WTC11 (cell line): ENCODE measurements at regions not wholly inside any gene's neighbourhood (a gene's known extent, or its start where the extent isn't known, plus 50 kb on each side); places are given as distances from the start of the nearest gene placed in this dataset.

Experiments used
- ATAC-seq: fragments of 200-7000 bp; cut with Tn5 transposase; 2 replicates; pipeline ENCODE4 v1.10.0; 2021; ENCODE audit warnings: mild to moderate bottlenecking, moderate library complexity
- CTCF ChIA-PET: fragments of 300-600 bp; sonication (Branson Sonifier 250); formaldehyde crosslinking; loops from one replicate; lab custom pipeline; 2021; ENCODE audit warnings: antibody characterized with exemption; lab: Charles Lee
- POLR2A ChIA-PET: fragments of 350-600 bp; sonication (Branson Sonifier 250); formaldehyde crosslinking; loops from one replicate; lab custom pipeline; 2021; ENCODE audit warnings: antibody characterized with exemption; lab: Charles Lee
- DNase-seq: peaks from one replicate; pipeline ENCODE4 v3.0.0; 2021; ENCODE audit warnings: low spot score
- H3K27ac Mint-ChIP-seq: 2 replicates; pipeline ENCODE4 v1.8.0; 2021; ENCODE audit warnings: mixed read lengths
- H3K27me3 Mint-ChIP-seq: 2 replicates; pipeline ENCODE4 v1.8.0; 2021; ENCODE audit warnings: low read depth, mild to moderate bottlenecking, moderate library complexity, mixed read lengths
- H3K36me3 Mint-ChIP-seq: 2 replicates; pipeline ENCODE4 v1.8.0; 2021; ENCODE audit warnings: mixed read lengths
- H3K4me1 Mint-ChIP-seq: 2 replicates; pipeline ENCODE4 v1.8.0; 2022; ENCODE audit warnings: mixed read lengths
- H3K4me3 Mint-ChIP-seq: 2 replicates; pipeline ENCODE4 v1.8.0; 2021; ENCODE audit warnings: mild to moderate bottlenecking, moderate library complexity, mixed read lengths
- H3K9me3 Mint-ChIP-seq: 2 replicates; pipeline ENCODE4 v1.8.0; 2021; ENCODE audit warnings: mixed read lengths
- ATF1 ChIP-seq: sonication (generic); formaldehyde crosslinking; IDR thresholded peaks from 2 replicates; pipeline ENCODE4 v1.8.1; 2023; ENCODE audit warnings: mild to moderate bottlenecking, moderate library complexity, missing genetic modification reagents
- CREB1 ChIP-seq: sonication (generic); formaldehyde crosslinking; IDR thresholded peaks from 2 replicates; pipeline ENCODE4 v1.8.0; 2023; ENCODE audit warnings: mild to moderate bottlenecking, missing genetic modification reagents
- ELF4 ChIP-seq: sonication (generic); formaldehyde crosslinking; IDR thresholded peaks from 2 replicates; pipeline ENCODE4 v1.8.1; 2022; ENCODE audit warnings: low read depth, mild to moderate bottlenecking, moderate library complexity, missing genetic modification reagents
- EMX1 ChIP-seq: fragments of 250-450 bp; sonication (Bioruptor Pico); IDR thresholded peaks from 2 replicates; pipeline ENCODE4 v1.8.0; 2021; ENCODE audit warnings: mild to moderate bottlenecking
- FOXJ3 ChIP-seq: sonication (generic); formaldehyde crosslinking; IDR thresholded peaks from 2 replicates; pipeline ENCODE4 v1.9.0; 2021; ENCODE audit warnings: missing genetic modification reagents, mild to moderate bottlenecking, borderline replicate concordance
- FOXK1 ChIP-seq: sonication (generic); formaldehyde crosslinking; IDR thresholded peaks from 2 replicates; pipeline ENCODE4 v1.8.0; 2022; ENCODE audit warnings: mild to moderate bottlenecking, moderate library complexity, missing genetic modification reagents
- GABPB1 ChIP-seq: sonication (generic); formaldehyde crosslinking; IDR thresholded peaks from 2 replicates; pipeline ENCODE4 v1.8.1; 2023; ENCODE audit warnings: mild to moderate bottlenecking, missing genetic modification reagents
- HMGA2 ChIP-seq: fragments of 250-450 bp; sonication (Bioruptor Pico); IDR thresholded peaks from 2 replicates; pipeline ENCODE4 v1.4.0; 2021; ENCODE audit warnings: mild to moderate bottlenecking, moderate library complexity
- HMGXB4 ChIP-seq: sonication (generic); formaldehyde crosslinking; IDR thresholded peaks from 2 replicates; pipeline ENCODE4 v1.8.1; 2023; ENCODE audit warnings: mild to moderate bottlenecking, moderate library complexity, missing genetic modification reagents
- IRF2 ChIP-seq: sonication (generic); formaldehyde crosslinking; IDR thresholded peaks from 2 replicates; pipeline ENCODE4 v1.8.0; 2022; ENCODE audit warnings: low read depth, missing genetic modification reagents, borderline replicate concordance
- JAZF1 ChIP-seq: fragments of 250-450 bp; sonication (Bioruptor Pico); IDR thresholded peaks from 2 replicates; pipeline ENCODE4 v1.9.0; 2021; ENCODE audit warnings: moderate library complexity, mild to moderate bottlenecking, inconsistent platforms
- MAX ChIP-seq: sonication (generic); formaldehyde crosslinking; IDR thresholded peaks from 2 replicates; pipeline ENCODE4 v1.8.0; 2022; ENCODE audit warnings: mild to moderate bottlenecking, missing genetic modification reagents
- MLX ChIP-seq: sonication (generic); formaldehyde crosslinking; IDR thresholded peaks from 2 replicates; pipeline ENCODE4 v1.8.1; 2023; ENCODE audit warnings: mild to moderate bottlenecking, missing genetic modification reagents, moderate library complexity
- MYBL2 ChIP-seq: sonication (generic); formaldehyde crosslinking; IDR thresholded peaks from 2 replicates; pipeline ENCODE4 v1.8.1; 2023; ENCODE audit warnings: mild to moderate bottlenecking, moderate library complexity, missing genetic modification reagents
- NFYB ChIP-seq: sonication (generic); formaldehyde crosslinking; conservative IDR thresholded peaks from 2 replicates; pipeline ENCODE4 v1.8.0; 2022; ENCODE audit warnings: low read depth, missing genetic modification reagents
- OVOL2 ChIP-seq: fragments of 250-450 bp; sonication (Bioruptor Pico); IDR thresholded peaks from 2 replicates; pipeline ENCODE4 v1.9.0; 2021; ENCODE audit warnings: mild to moderate bottlenecking, borderline replicate concordance
- PRDM15 ChIP-seq: sonication (generic); formaldehyde crosslinking; IDR thresholded peaks from 2 replicates; pipeline ENCODE4 v1.8.0; 2022; ENCODE audit warnings: missing genetic modification reagents
- PRRX2 ChIP-seq: fragments of 250-450 bp; sonication (Bioruptor Pico); IDR thresholded peaks from 2 replicates; pipeline ENCODE4 v1.8.0; 2021; ENCODE audit warnings: mild to moderate bottlenecking
- RORB ChIP-seq: fragments of 250-450 bp; sonication (Bioruptor Pico); IDR thresholded peaks from 2 replicates; pipeline ENCODE4 v1.9.0; 2021; ENCODE audit warnings: mild to moderate bottlenecking
- SOX15 ChIP-seq: fragments of 250-450 bp; sonication (Bioruptor Pico); IDR thresholded peaks from 2 replicates; pipeline ENCODE4 v1.9.0; 2021; ENCODE audit warnings: mild to moderate bottlenecking
- TEAD1 ChIP-seq: sonication (generic); formaldehyde crosslinking; IDR thresholded peaks from 2 replicates; pipeline ENCODE4 v1.8.0; 2022; ENCODE audit warnings: mild to moderate bottlenecking, missing genetic modification reagents
- USF1 ChIP-seq: sonication (generic); formaldehyde crosslinking; IDR thresholded peaks from 2 replicates; pipeline ENCODE4 v1.8.0; 2022; ENCODE audit warnings: mild to moderate bottlenecking, missing genetic modification reagents
- USF2 ChIP-seq: sonication (generic); formaldehyde crosslinking; IDR thresholded peaks from 2 replicates; pipeline ENCODE4 v1.8.1; 2023; ENCODE audit warnings: mild to moderate bottlenecking, missing genetic modification reagents, moderate library complexity
- ZNF121 ChIP-seq: sonication (generic); formaldehyde crosslinking; IDR thresholded peaks from 2 replicates; pipeline ENCODE4 v1.8.0; 2023; ENCODE audit warnings: missing genetic modification reagents
- ZNF396 ChIP-seq: fragments of 250-450 bp; sonication (Bioruptor Pico); IDR thresholded peaks from 2 replicates; pipeline ENCODE4 v1.8.0; 2021; ENCODE audit warnings: mild to moderate bottlenecking, moderate library complexity, borderline replicate concordance
- ZNF425 ChIP-seq: fragments of 250-450 bp; sonication (Bioruptor Pico); conservative IDR thresholded peaks from 2 replicates; pipeline ENCODE4 v1.9.0; 2021; ENCODE audit warnings: mild to moderate bottlenecking

- Mint-ChIP-seq H3K9me3 (peaks cover 13% of the 10 kb centered on the region), H3K27me3 (no peaks in the 10 kb centered on the region; the same call in 1 of the 2 replicates), H3K36me3 (peaks cover 4% of the 10 kb centered on the region; the same call in 1 of the 2 replicates), H3K4me3 (no peak overlapping the region), H3K27ac (no peak overlapping the region), H3K4me1 (peaks cover 39% of the 10 kb centered on the region)
- TF ChIP-seq MLX (CRISPR knock-in tag) (no peak), USF1 (CRISPR knock-in tag) (no peak), USF2 (no peak), GABPB1 (CRISPR knock-in tag) (no peak), RORB (no peak), FOXK1 (no peak), ELF4 (CRISPR knock-in tag) (no peak), IRF2 (CRISPR knock-in tag) (no peak), NFYB (no peak), OVOL2 (CRISPR knock-in tag) (no peak), CREB1 (CRISPR knock-in tag) (no peak), ATF1 (CRISPR knock-in tag) (no peak), EMX1 (CRISPR knock-in tag) (no peak), HMGA2 (CRISPR knock-in tag) (no peak), MAX (CRISPR knock-in tag) (no peak), ZNF425 (no peak), TEAD1 (CRISPR knock-in tag) (no peak)
- DNase-seq, result no peak
- CTCF ChIA-PET, result no interaction called here
- POLR2A ChIA-PET, result no interaction called here
- ATAC-seq, result no peak
Observed at GRCh38 chr11:89608234-89608966, 101.7 kb upstream of the TRIM77 start.

GRCh38 chr11:89612096-89612495 lies 98.0 kb upstream of the TRIM77 start:
- Mint-ChIP-seq H3K9me3 (peaks cover 13% of the 10 kb centered on the region), H3K27ac (no peak overlapping the region), H3K27me3 (no peaks in the 10 kb centered on the region; the same call in 1 of the 2 replicates), H3K4me3 (no peak overlapping the region), H3K4me1 (peaks cover 18% of the 10 kb centered on the region), H3K36me3 (peaks cover 4% of the 10 kb centered on the region; the same call in 1 of the 2 replicates)
- ChIA-PET CTCF (interaction anchor here (0.7 kb wide), 1 partner anchor 178 kb away, joined by 4 read pairs; no protein-coding TSS in a partner anchor), POLR2A (no interaction called here)
- ATAC-seq (no peak), DNase-seq (no peak)
- TF ChIP-seq HMGXB4 (CRISPR knock-in tag) (no peak), ZNF396 (no peak), JAZF1 (CRISPR knock-in tag) (no peak), MYBL2 (CRISPR knock-in tag) (no peak), SOX15 (no peak), FOXJ3 (CRISPR knock-in tag) (no peak), MAX (CRISPR knock-in tag) (no peak), ELF4 (CRISPR knock-in tag) (no peak), PRDM15 (CRISPR knock-in tag) (no peak), PRRX2 (CRISPR knock-in tag) (no peak), FOXK1 (no peak), ZNF121 (CRISPR knock-in tag) (no peak)
